Neuronal stem cell (in vitro differentiated cells): ENCODE measurements at regions not wholly inside any gene's neighbourhood (a gene's known extent, or its start where the extent isn't known, plus 50 kb on each side); places are given as distances from the start of the nearest gene placed in this dataset.
A peak's percentile ranks its signal among the peaks of the same experiment; 100 is the strongest.
"Not testable (repeated sequence)": the region's sequence is repeated elsewhere in the genome, so short reads cannot be mapped to it uniquely, and the experiment has no call there.

Source experiments
- DNase-seq: peaks from one replicate; pipeline ENCODE4 v3.0.0-alpha.2; 2013; ENCODE audit warnings: low spot score
- H2AFZ ChIP-seq: one replicate; pipeline ENCODE4 v1.6.1; 2013; ENCODE audit warnings: mild to moderate bottlenecking, low read length, inconsistent platforms
- H2AK5ac ChIP-seq: 2 replicates; pipeline ENCODE4 v1.6.1; 2013; ENCODE audit warnings: low read depth, mild to moderate bottlenecking, inconsistent platforms, low read length, moderate library complexity, mixed read lengths
- H2BK120ac ChIP-seq: 2 replicates; pipeline ENCODE4 v1.6.1; 2013; ENCODE audit warnings: low read depth, mild to moderate bottlenecking, inconsistent platforms, low read length, moderate library complexity, mixed read lengths
- H2BK12ac ChIP-seq: one replicate; pipeline ENCODE4 v1.6.1; 2013; ENCODE audit warnings: low read length, inconsistent platforms
- H2BK15ac ChIP-seq: 2 replicates; pipeline ENCODE4 v1.6.1; 2013; ENCODE audit warnings: mild to moderate bottlenecking, low read length, inconsistent platforms, mixed read lengths
- H2BK5ac ChIP-seq: one replicate; pipeline ENCODE4 v1.6.1; 2013; ENCODE audit warnings: inconsistent platforms, mild to moderate bottlenecking, low read length, moderate library complexity
- H3K14ac ChIP-seq: one replicate; pipeline ENCODE4 v1.6.1; 2013; ENCODE audit warnings: low read length, inconsistent platforms
- H3K18ac ChIP-seq: 2 replicates; pipeline ENCODE4 v1.6.1; 2013; ENCODE audit warnings: low read length, inconsistent platforms
- H3K23ac ChIP-seq: 2 replicates; pipeline ENCODE4 v1.6.1; 2013; ENCODE audit warnings: low read depth, mild to moderate bottlenecking, mixed read lengths, low read length, inconsistent platforms; ENCODE audit not compliant: poor library complexity
- H3K27ac ChIP-seq: replicated peaks from 3 replicates; pipeline ENCODE4 v1.5.1; 2013; ENCODE audit warnings: low read length, inconsistent platforms
- H3K27me3 ChIP-seq, 3 experiments: 2 replicates each; pipeline ENCODE4 v1.6.1; 2013; ENCODE audit warnings: low read length in 3 of 3, mild to moderate bottlenecking in 2 of 3, inconsistent platforms in 1 of 3, low read depth in 1 of 3, mixed read lengths in 1 of 3, moderate library complexity in 1 of 3; ENCODE audit not compliant: control insufficient read depth in 3 of 3, insufficient read depth in 3 of 3
- H3K36me3 ChIP-seq, 2 donors: replicated peaks in 1 of 2; 2 replicates each; pipeline ENCODE4 v1.6.1; 2013; ENCODE audit warnings: low read length in 2 of 2; ENCODE audit not compliant: control insufficient read depth in 2 of 2, insufficient read depth in 2 of 2
- H3K4ac ChIP-seq: 2 replicates; pipeline ENCODE4 v1.6.1; 2013; ENCODE audit warnings: inconsistent platforms, mild to moderate bottlenecking, low read length, moderate library complexity
- H3K4me1 ChIP-seq, 2 donors: 1 replicate in 1 of 2; 2 replicates in 1 of 2; pipeline ENCODE4 v1.6.1; 2013; ENCODE audit warnings: low read length in 2 of 2, low read depth in 1 of 2; ENCODE audit not compliant: control insufficient read depth in 2 of 2, insufficient read depth in 1 of 2
- H3K4me2 ChIP-seq: one replicate; pipeline ENCODE4 v1.6.1; 2013; ENCODE audit warnings: mild to moderate bottlenecking, low read length, inconsistent platforms; ENCODE audit not compliant: insufficient read depth, poor library complexity, severe bottlenecking
- H3K4me3 ChIP-seq, 2 donors: 2 replicates each; pipeline ENCODE4 v1.5.1; 2013; ENCODE audit warnings: low read length in 2 of 2, mild to moderate bottlenecking in 2 of 2, inconsistent platforms in 1 of 2, moderate library complexity in 1 of 2
- H3K79me1 ChIP-seq: one replicate; pipeline ENCODE4 v1.6.1; 2013; ENCODE audit warnings: low read depth, mild to moderate bottlenecking, inconsistent platforms, low read length, moderate library complexity
- H3K9ac ChIP-seq: one replicate; pipeline ENCODE4 v1.6.1; 2013; ENCODE audit warnings: mild to moderate bottlenecking, low read depth, low read length, inconsistent platforms; ENCODE audit not compliant: poor library complexity
- H3K9me3 ChIP-seq, 2 donors: replicated peaks in 1 of 2; 2 replicates each; pipeline versions ENCODE3 to v1.6.1; 2013; ENCODE audit warnings: low read length in 2 of 2, mild to moderate bottlenecking in 2 of 2, inconsistent platforms in 1 of 2, low read depth in 1 of 2, mixed read lengths in 1 of 2, moderate library complexity in 1 of 2; ENCODE audit not compliant: control insufficient read depth in 2 of 2, insufficient read depth in 1 of 2
- H4K8ac ChIP-seq: one replicate; pipeline ENCODE4 v1.6.1; 2013; ENCODE audit warnings: low read depth, mild to moderate bottlenecking, inconsistent platforms, low read length, moderate library complexity
- H4K91ac ChIP-seq: one replicate; pipeline ENCODE4 v1.6.1; 2013; ENCODE audit warnings: low read length, low read depth, mild to moderate bottlenecking, inconsistent platforms; ENCODE audit not compliant: poor library complexity
- WGBS, 2 donors: extraction: QIAGEN DNeasy Blood & Tissue Kit; methylation state at CpG; one replicate each; pipeline ENCODE4 v1.1.7; 2013; ENCODE audit warnings: missing lambda C conversion rate in 2 of 2, mixed read lengths in 1 of 2; ENCODE audit not compliant: insufficient read length in 2 of 2, insufficient replicate concordance in 1 of 2; ENCODE audit errors: extremely low coverage in 2 of 2; 5-methylcytosine and 5-hydroxymethylcytosine counted together

DNA sequence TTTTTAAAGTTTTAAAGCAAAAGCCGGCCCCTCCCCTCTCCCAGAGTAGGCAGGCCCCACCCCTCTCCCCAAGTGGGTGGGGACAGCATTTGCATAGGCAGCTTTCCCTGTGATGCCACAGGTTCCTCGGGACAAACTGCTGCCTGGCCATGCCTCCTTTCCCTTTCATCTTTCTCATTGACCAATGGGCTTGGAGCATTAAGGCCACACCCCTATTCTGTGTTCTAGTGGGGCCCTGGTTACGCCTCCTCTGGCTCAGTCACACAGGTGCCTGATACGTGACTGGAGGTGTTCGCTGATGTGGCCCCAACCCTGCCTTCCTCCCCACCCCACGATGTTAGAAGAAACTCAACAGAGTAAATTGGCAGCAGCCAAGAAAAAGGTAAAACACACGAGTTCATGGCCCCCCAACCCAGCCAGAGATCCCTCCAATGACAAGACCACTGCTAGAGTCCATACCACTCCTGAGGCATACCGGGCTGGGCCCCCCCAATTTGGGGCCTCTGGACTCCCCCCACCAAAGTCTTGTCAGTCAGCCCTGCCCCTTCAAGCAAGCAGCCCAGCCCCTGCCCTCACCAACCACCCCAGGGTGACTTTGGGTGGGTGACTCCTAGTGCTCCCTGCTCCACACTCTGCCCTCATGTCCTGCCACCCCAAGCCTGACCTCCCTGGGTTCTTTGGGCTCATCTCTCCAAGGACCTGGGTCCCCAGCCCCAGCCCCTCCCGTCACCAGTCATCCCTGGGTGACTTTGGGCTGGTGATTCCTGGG is 62.8 kb upstream of the CSPG4 start:
- Histone ChIP-seq H4K8ac (no peak overlapping the region), H3K18ac (peak overlapping the region; percentile 22), H3K23ac (no peak overlapping the region), H2BK120ac (no peak overlapping the region), H4K91ac (no peak overlapping the region), H3K4ac (no peak overlapping the region), H3K4me1 (peaks cover 3 to 5% of the 10 kb centered on the region in 2 donors), H3K27ac (no peak overlapping the region), H2BK5ac (no peak overlapping the region), H3K4me3 (no peak overlapping the region), H3K36me3 (no peaks in the 10 kb centered on the region), H2BK12ac (no peak overlapping the region), H2AK5ac (no peak overlapping the region), H3K9ac (no peak overlapping the region), H2BK15ac (no peak overlapping the region), H3K27me3 (peaks cover 0 to 14% (median 0%) of the 10 kb centered on the region in 3 experiments), H3K9me3 (no peaks in the 10 kb centered on the region), H2AFZ (no peak overlapping the region), H3K14ac (no peak overlapping the region), H3K4me2 (no peak overlapping the region), H3K79me1 (no peaks in the 10 kb centered on the region)
- WGBS, 2 donors = no CpG with 5 or more reads among the region's 9 CpGs
- DNase-seq = no peak

DNA sequence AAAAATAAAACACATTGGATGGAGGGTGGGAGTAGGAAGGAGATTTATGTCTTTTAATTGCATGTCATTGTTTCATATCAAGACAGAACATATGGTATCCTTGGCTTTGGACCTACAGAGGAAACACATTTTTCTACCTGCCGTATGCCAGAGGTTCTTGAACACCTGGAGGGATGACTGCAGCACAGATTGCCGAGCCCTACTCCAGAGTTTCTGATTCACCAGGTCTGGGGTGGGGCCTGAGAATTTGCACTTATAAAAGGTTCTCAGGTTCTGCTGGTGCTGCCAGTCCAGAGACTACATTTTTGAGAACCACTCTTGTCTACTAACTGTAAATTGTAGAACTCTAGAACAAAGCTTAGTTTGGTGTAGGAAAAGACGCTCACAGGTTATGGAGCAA is 61.3 kb upstream of the CSPG4 start:
- H3K27ac ChIP-seq, H3K27me3 ChIP-seq, H2AFZ ChIP-seq, H3K18ac ChIP-seq, H2AK5ac ChIP-seq, H3K36me3 ChIP-seq, H4K8ac ChIP-seq, H3K4me1 ChIP-seq, H3K9me3 ChIP-seq, H2BK15ac ChIP-seq, H3K9ac ChIP-seq, H3K23ac ChIP-seq, H3K4me2 ChIP-seq, H3K4me3 ChIP-seq, H3K79me1 ChIP-seq, H4K91ac ChIP-seq, H2BK12ac ChIP-seq, H2BK120ac ChIP-seq, H3K4ac ChIP-seq, H2BK5ac ChIP-seq, DNase-seq, H3K14ac ChIP-seq: not testable (repeated sequence)
- no CpG with 5 or more reads among the region's 3 CpGs for WGBS, 2 donors

DNA sequence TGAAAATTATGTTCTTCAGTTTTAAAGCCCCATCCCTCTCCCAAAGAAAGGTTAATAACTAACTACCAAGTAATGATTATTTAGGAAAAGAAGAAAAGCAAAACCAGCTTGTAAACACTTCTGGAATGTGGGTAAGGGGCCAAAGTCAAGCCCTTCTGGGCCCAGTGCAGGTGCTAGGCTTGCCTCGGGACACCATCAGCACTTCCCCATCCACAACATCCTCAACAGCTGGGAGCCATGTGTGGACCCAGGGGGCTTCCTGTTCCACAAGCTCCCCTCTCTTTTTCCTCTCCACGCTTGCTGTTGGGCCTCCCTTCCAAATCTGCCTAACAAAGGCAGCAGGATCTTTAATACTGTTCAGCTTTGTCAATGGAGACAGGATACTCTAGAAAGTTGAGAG is 58.4 kb upstream of the CSPG4 start:
- not testable (repeated sequence) for H2BK120ac ChIP-seq, H3K4ac ChIP-seq, H3K23ac ChIP-seq, DNase-seq, H4K91ac ChIP-seq, H2AK5ac ChIP-seq, H3K27ac ChIP-seq, H4K8ac ChIP-seq, H2BK12ac ChIP-seq, H3K4me1 ChIP-seq, H3K9me3 ChIP-seq, H3K27me3 ChIP-seq, H2BK15ac ChIP-seq, H3K4me3 ChIP-seq, H3K9ac ChIP-seq, H3K4me2 ChIP-seq, H3K79me1 ChIP-seq, H2BK5ac ChIP-seq, H3K36me3 ChIP-seq, H3K14ac ChIP-seq, H3K18ac ChIP-seq
- H2AFZ ChIP-seq = peak overlapping the region; percentile 40
- no CpG with 5 or more reads among the region's 2 CpGs for WGBS, 2 donors

DNA sequence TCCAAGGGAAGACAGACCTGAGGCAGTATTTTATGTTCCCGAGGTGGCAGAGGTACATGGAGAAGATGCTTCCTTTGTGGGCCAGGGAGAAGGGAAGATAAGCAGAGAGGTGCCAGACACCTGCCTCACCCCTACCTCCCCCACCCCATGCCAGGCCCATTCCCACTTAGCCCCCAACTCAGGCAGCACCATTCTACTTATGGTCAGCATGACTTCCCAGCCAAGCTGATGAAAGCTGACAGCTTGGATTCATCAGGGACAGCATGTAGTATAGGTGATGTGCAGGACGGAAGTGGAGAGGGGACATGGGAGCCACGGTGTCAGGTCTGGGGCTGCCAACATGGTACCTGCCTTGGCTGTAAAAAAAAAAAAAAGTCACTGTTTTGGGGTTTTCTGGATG is 57.5 kb upstream of the CSPG4 start:
- no peak overlapping the region for H2BK5ac ChIP-seq
- H3K4me3 ChIP-seq = no peak overlapping the region
- no peak overlapping the region for H4K8ac ChIP-seq
- H3K27ac ChIP-seq = no peak overlapping the region
- peaks cover 0 to 7% (median 0%) of the 10 kb centered on the region in 3 experiments for H3K27me3 ChIP-seq
- no peak overlapping the region for H3K4ac ChIP-seq
- no peaks in the 10 kb centered on the region for H3K36me3 ChIP-seq
- no peak for DNase-seq
- H3K14ac ChIP-seq = no peak overlapping the region
- H3K9ac ChIP-seq = no peak overlapping the region
- no peak overlapping the region for H3K23ac ChIP-seq
- no CpG with 5 or more reads among the region's 3 CpGs for WGBS, 2 donors
- no peak overlapping the region for H2BK120ac ChIP-seq
- H3K4me1 ChIP-seq = peaks cover 0 to 1% of the 10 kb centered on the region in 2 donors
- no peak overlapping the region for H4K91ac ChIP-seq
- H3K4me2 ChIP-seq = no peak overlapping the region
- no peaks in the 10 kb centered on the region for H3K9me3 ChIP-seq
- no peak overlapping the region for H3K18ac ChIP-seq
- H2AFZ ChIP-seq = no peak overlapping the region
- no peak overlapping the region for H2BK15ac ChIP-seq
- H2AK5ac ChIP-seq = no peak overlapping the region
- H2BK12ac ChIP-seq = no peak overlapping the region
- no peaks in the 10 kb centered on the region for H3K79me1 ChIP-seq
